Sigmoid colon (tissue), 6 donors: ENCODE measurements at regions not wholly inside any gene's neighbourhood (a gene's known extent, or its start where the extent isn't known, plus 50 kb on each side); places are given as distances from the start of the nearest gene placed in this dataset.

Source experiments
- DNase-seq: peaks from one replicate; pipeline ENCODE4 v3.0.0-alpha.2; 2019
- H3K27ac ChIP-seq, 4 donors: fragments of 200-600 bp; sonication (generic); one replicate each; pipeline ENCODE4 v1.5.1; 2016 to 2019; ENCODE audit warnings: mild to moderate bottlenecking in 1 of 4
- H3K27me3 ChIP-seq, 3 donors: fragments of 200-600 bp; sonication (generic); one replicate each; pipeline ENCODE4 v1.5.1; 2019; ENCODE audit warnings: mild to moderate bottlenecking in 1 of 3
- H3K36me3 ChIP-seq, 4 donors: fragments of 200-600 bp; sonication (generic); one replicate each; pipeline ENCODE4 v1.5.1; 2016 to 2019
- H3K4me1 ChIP-seq, 4 donors: fragments of 200-600 bp; sonication (generic); one replicate each; pipeline ENCODE4 v1.5.1; 2017 to 2019
- H3K4me3 ChIP-seq, 4 donors: fragments of 200-600 bp; sonication (generic); one replicate each; pipeline ENCODE4 v1.5.1; 2017 to 2019; ENCODE audit warnings: mild to moderate bottlenecking in 2 of 4, moderate library complexity in 1 of 4
- H3K9me3 ChIP-seq, 4 donors: fragments of 200-600 bp in 3 of 4; sonication (generic) in 3 of 4; one replicate each; pipeline versions ENCODE4 v1.5.1 to v1.6.1; 2013 to 2019
- CTCF ChIP-seq, 4 experiments: fragments of 450-650 bp in 3 of 4; fragments of 200-600 bp in 1 of 4; IDR thresholded peaks; one replicate each; pipeline ENCODE4 v1.5.1; 2016 to 2019; ENCODE audit warnings: antibody characterized with exemption in 4 of 4, mild to moderate bottlenecking in 3 of 4, moderate library complexity in 2 of 4
- EP300 ChIP-seq, 4 donors: sonication (generic); formaldehyde crosslinking; IDR thresholded peaks; one replicate each; pipeline ENCODE4 v1.6.1; 2017; ENCODE audit warnings: antibody characterized with exemption in 4 of 4
- POLR2A ChIP-seq, 2 donors: fragments of 450-650 bp; IDR thresholded peaks; one replicate each; pipeline ENCODE4 v1.6.1; 2016; ENCODE audit warnings: antibody characterized with exemption in 2 of 2, mild to moderate bottlenecking in 2 of 2, moderate library complexity in 2 of 2
- POLR2AphosphoS5 ChIP-seq, 4 donors: sonication (generic); formaldehyde crosslinking; IDR thresholded peaks; one replicate each; pipeline ENCODE4 v1.6.1; 2017; ENCODE audit warnings: antibody characterized with exemption in 4 of 4
- WGBS, 2 donors: extraction: QIAGEN DNeasy Blood & Tissue Kit; methylation state at CpG; one replicate each; pipeline ENCODE4 v1.1.7; 2013; 5-methylcytosine and 5-hydroxymethylcytosine counted together
- intact Hi-C: fragments of 100-400 bp; cut with DNase I; formaldehyde crosslinking; loops from one replicate; pipeline ENCODE4 v1.15.1; 2023
- donor health status: healthy with polysubstance abuse.
- donor health status: healthy.

DNA sequence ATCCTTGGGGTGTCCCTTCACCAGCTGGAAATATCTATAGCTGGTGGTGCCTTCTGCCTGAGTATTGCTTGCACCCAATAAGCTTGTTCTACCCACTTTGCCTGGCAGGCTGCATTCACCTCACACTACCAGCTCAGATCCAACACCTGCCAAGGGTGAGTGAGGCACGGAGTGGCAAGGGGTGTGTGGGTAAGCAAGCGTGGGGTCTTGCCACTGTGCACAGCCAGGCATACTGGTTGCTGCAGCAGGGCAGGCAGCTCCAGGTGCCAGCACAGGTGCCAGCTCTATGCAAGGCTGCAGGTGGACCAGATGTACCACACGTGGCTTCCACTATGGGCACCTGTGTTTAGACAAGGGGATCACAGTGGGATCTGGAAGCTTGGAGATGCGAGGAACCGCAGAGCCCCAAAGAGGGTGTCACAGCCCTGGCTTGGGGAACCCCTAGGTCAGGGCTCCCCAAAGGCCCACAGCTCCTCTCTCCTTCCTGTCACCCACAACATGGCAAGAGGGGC, 167.7 kb upstream of the MRPS30 start:
- intact Hi-C loops, result no loop called here
- 87 to 94% methylated on average over 5 of the region's 5 CpGs for WGBS, 2 donors
- Histone ChIP-seq H3K4me3 (no peak overlapping the region), H3K36me3 (no peaks in the 10 kb centered on the region), H3K9me3 (no peaks in the 10 kb centered on the region), H3K27ac (no peak overlapping the region), H3K4me1 (peaks cover 0 to 18% (median 6%) of the 10 kb centered on the region in 4 donors), H3K27me3 (no peaks in the 10 kb centered on the region)
- TF ChIP-seq EP300 (IDR thresholded peaks at IDR 0.05) (no peak), CTCF (IDR thresholded peaks at IDR 0.05) (no peak)
- no peak for DNase-seq

- no peak for TF ChIP-seq POLR2A (IDR thresholded peaks at IDR 0.05)
- TF ChIP-seq CTCF (IDR thresholded peaks at IDR 0.05), result no peak
- TF ChIP-seq EP300 (IDR thresholded peaks at IDR 0.05), result no peak
- no peak for TF ChIP-seq POLR2AphosphoS5 (IDR thresholded peaks at IDR 0.05)
- Histone ChIP-seq H3K9me3 (peaks cover 0 to 5% (median 0%) of the 10 kb centered on the region in 4 donors), H3K27me3 (no peaks in the 10 kb centered on the region), H3K4me3 (no peak overlapping the region), H3K36me3 (no peaks in the 10 kb centered on the region), H3K27ac (no peak overlapping the region), H3K4me1 (peaks cover 0 to 13% (median 3%) of the 10 kb centered on the region in 4 donors)
- intact Hi-C loops, result no loop called here
- DNase-seq, result no peak
- WGBS, 2 donors, result 76 to 84% methylated on average over 12 of the region's 12 CpGs
Measured at GRCh38 chr5:44637916-44638869, 170.6 kb upstream of the MRPS30 start.

- 74 to 80% methylated on average over 1 of the region's 1 CpG for WGBS, 2 donors
- Histone ChIP-seq H3K4me1 (no peaks in the 10 kb centered on the region), H3K4me3 (no peak overlapping the region), H3K27ac (no peak overlapping the region), H3K36me3 (no peaks in the 10 kb centered on the region), H3K9me3 (peaks cover 0 to 5% (median 0%) of the 10 kb centered on the region in 4 donors), H3K27me3 (no peaks in the 10 kb centered on the region)
- DNase-seq, result no peak
- intact Hi-C loops, result no loop called here
- TF ChIP-seq POLR2AphosphoS5 (IDR thresholded peaks at IDR 0.05), result no peak
- TF ChIP-seq POLR2A (IDR thresholded peaks at IDR 0.05), result no peak
- no peak for TF ChIP-seq CTCF (IDR thresholded peaks at IDR 0.05)
- TF ChIP-seq EP300 (IDR thresholded peaks at IDR 0.05), result no peak
Measured at GRCh38 chr5:44632344-44632743, 176.4 kb upstream of the MRPS30 start.

DNA sequence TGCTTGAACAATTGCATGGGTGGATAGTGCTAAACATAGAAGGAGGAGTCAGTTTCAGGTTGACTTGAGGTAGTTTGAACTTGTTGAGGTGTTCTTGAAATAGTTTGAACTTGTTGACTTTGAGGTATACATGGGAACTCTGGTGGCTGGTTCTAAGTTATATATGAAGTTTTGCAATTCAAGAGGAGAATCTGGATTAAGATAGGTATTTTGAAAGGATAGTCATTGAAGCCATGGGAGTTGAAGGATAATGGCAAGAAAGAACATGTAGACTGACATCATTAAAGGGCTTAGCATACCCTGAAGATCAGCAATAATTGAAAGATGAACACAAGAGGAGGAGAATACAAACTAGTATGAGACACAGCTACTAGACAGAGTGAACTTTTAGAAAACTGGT, 181.9 kb upstream of the MRPS30 start:
- Histone ChIP-seq H3K4me1 (no peaks in the 10 kb centered on the region), H3K27me3 (no peaks in the 10 kb centered on the region), H3K36me3 (no peaks in the 10 kb centered on the region), H3K9me3 (peaks cover 0 to 4% (median 0%) of the 10 kb centered on the region in 4 donors), H3K27ac (no peak overlapping the region), H3K4me3 (no peak overlapping the region)
- TF ChIP-seq EP300 (IDR thresholded peaks at IDR 0.05), result no peak
- intact Hi-C loops, result no loop called here
- no peak for DNase-seq

- H3K27me3 ChIP-seq, result no peaks in the 10 kb centered on the region
- intact Hi-C loops, result no loop called here
- 81 to 84% methylated on average over 4 of the region's 4 CpGs for WGBS, 2 donors
- no peaks in the 10 kb centered on the region for H3K36me3 ChIP-seq
- H3K9me3 ChIP-seq, result peaks cover 0 to 4% (median 0%) of the 10 kb centered on the region in 4 donors
- DNase-seq, result no peak
- H3K27ac ChIP-seq, result no peak overlapping the region
- TF ChIP-seq POLR2A (IDR thresholded peaks at IDR 0.05), result no peak
- no peak for TF ChIP-seq POLR2AphosphoS5 (IDR thresholded peaks at IDR 0.05)
- no peak for TF ChIP-seq EP300 (IDR thresholded peaks at IDR 0.05)
- TF ChIP-seq CTCF (IDR thresholded peaks at IDR 0.05), result no peak
- no peaks in the 10 kb centered on the region for H3K4me1 ChIP-seq
- no peak overlapping the region for H3K4me3 ChIP-seq
Measured at GRCh38 chr5:44622331-44622730, 186.4 kb upstream of the MRPS30 start.
